ENCODE measurements at regions not wholly inside any gene's neighbourhood (a gene's known extent, or its start where the extent isn't known, plus 50 kb on each side); places are given as distances from the start of the nearest gene placed in this dataset.

- no peak for DNase-seq (ENCODE audit: extremely low read depth in 1 of 11, low read depth in 9 of 11, low spot score in 4 of 11)
Measured at GRCh38 chr6:159101656-159102055, 56.9 kb upstream of the TAGAP start.

- DNase-seq (ENCODE audit: extremely low read depth in 1 of 11, low read depth in 9 of 11, low spot score in 4 of 11), result no peak
Measured at GRCh38 chr6:159100395-159101182, 55.8 kb upstream of the TAGAP start.

GRCh38 chr6:159099961-159100360, 55.2 kb upstream of the TAGAP start:
- no peak for DNase-seq (ENCODE audit: extremely low read depth in 1 of 11, low read depth in 9 of 11, low spot score in 4 of 11)

GRCh38 chr6:159099276-159099675, 54.5 kb upstream of the TAGAP start:
- DNase-seq (ENCODE audit: extremely low read depth in 1 of 11, low read depth in 9 of 11, low spot score in 4 of 11), result no peak

DNA sequence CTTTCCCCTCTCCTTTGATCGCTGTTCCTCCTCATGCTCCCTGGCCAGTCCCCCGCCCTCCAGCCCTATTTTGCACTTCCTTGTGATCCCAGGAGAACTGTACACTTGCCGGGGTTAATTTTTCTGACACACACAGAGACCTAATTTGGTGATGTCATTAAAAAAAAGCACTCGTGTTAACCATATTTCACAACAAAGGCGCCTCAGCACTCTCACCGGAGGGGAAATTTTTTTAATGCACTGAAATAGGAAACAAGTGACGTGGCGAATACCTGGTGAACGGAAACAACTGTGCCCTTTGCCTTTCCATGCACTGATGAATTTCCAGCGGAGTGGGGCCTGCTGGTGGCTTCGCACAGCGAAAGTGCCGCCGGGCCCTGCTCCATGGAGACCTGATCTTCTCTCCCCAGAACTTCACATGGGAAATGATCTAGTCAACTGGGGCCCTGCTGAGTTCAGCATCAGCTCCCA, 53.9 kb upstream of the TAGAP start:
- DNase-seq (ENCODE audit: extremely low read depth in 1 of 11, low read depth in 9 of 11, low spot score in 4 of 11), result peak in 3 of 11 donors; percentile 41 to 59 (median 57)

GRCh38 chr6:159097256-159097655, 52.5 kb upstream of the TAGAP start:
- DNase-seq (ENCODE audit: extremely low read depth in 1 of 11, low read depth in 9 of 11, low spot score in 4 of 11), result no peak

GRCh38 chr6:159095616-159096015, 50.8 kb upstream of the TAGAP start:
- DNase-seq (ENCODE audit: extremely low read depth in 1 of 11, low read depth in 9 of 11, low spot score in 4 of 11), result no peak

DNA sequence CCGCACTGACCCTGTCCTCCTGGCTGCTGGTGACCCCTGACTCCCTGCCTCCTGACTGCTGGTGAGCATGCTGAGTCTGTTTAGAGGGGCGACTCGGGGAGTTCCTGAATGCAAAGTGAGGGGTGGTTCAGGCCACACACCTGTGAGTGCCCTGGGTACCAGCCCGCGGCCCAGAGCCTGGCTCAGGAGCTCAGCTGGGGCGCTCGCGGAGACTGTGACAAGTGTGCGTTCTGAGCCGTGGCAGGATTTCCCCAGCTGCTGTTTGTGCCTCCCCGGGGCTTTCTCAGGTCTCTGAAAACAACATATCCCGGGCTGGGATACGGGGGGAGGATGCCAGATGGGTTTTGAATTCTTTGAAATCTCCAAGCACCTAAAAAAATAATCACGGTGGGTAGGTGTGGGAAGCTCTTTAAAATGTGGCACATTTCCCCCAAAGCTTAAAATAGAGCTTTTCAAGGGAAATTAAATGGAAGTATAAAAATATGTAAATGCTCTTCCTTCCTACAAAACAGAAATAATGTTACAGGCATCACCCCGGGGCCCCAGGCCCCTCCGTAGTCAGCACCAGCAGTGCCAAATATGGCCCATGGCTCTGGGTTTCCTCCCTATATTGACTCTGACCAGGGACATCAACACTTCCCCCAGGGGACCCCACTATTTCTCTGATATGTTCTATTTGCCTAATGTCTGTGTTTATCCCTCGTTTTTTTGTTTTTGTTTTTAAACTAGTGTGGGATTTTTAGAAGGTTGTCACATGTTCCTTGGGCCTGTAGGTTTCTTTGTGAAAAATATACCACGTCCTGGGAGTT, 49.9 kb upstream of the TAGAP start:
- no peak for DNase-seq (ENCODE audit: extremely low read depth in 1 of 11, low read depth in 9 of 11, low spot score in 4 of 11)

Measured in renal cortex interstitium (tissue), 11 donors.